Natural killer cell (primary cell): ENCODE measurements at regions not wholly inside any gene's neighbourhood (a gene's known extent, or its start where the extent isn't known, plus 50 kb on each side); places are given as distances from the start of the nearest gene placed in this dataset.

Source experiments
- ATAC-seq, 3 donors: fragments of 150-1000 bp in 2 of 3; fragments of 200-7000 bp in 1 of 3; cut with Tn5 transposase; 1 replicate in 1 of 3; 2 replicates in 2 of 3; pipeline ENCODE4 v1.10.0; 2021; ENCODE audit warnings: mild to moderate bottlenecking in 2 of 3, moderate library complexity in 2 of 3
- DNase-seq, 2 donors: peaks; one replicate each; pipeline versions ENCODE4 v3.0.0 to v3.0.0-alpha.2; 2013 to 2021; ENCODE audit warnings: mixed read lengths in 1 of 2
- H3K27ac ChIP-seq: one replicate; pipeline ENCODE4 v1.5.1; 2013; ENCODE audit warnings: mild to moderate bottlenecking, low read length
- H3K27me3 ChIP-seq: one replicate; pipeline ENCODE4 v1.6.1; 2013; ENCODE audit warnings: low read length; ENCODE audit not compliant: control insufficient read depth, insufficient read depth
- H3K36me3 ChIP-seq: one replicate; pipeline ENCODE4 v1.6.1; 2013; ENCODE audit warnings: low read length; ENCODE audit not compliant: control insufficient read depth, insufficient read depth
- H3K4me1 ChIP-seq: one replicate; pipeline ENCODE4 v1.6.1; 2013; ENCODE audit warnings: low read length; ENCODE audit not compliant: control insufficient read depth, insufficient read depth
- H3K4me3 ChIP-seq: one replicate; pipeline ENCODE4 v1.5.1; 2013; ENCODE audit warnings: low read length
- H3K9me3 ChIP-seq: one replicate; pipeline ENCODE4 v1.6.1; 2013; ENCODE audit warnings: low read length; ENCODE audit not compliant: control insufficient read depth, insufficient read depth
- H3K27ac Mint-ChIP-seq, 2 donors: one replicate each; pipeline ENCODE4 v1.8.0; 2022; ENCODE audit warnings: mild to moderate bottlenecking in 2 of 2, mixed read lengths in 2 of 2, moderate library complexity in 1 of 2
- H3K27me3 Mint-ChIP-seq, 2 donors: one replicate each; pipeline ENCODE4 v1.8.0; 2022; ENCODE audit warnings: low read depth in 2 of 2, mixed read lengths in 2 of 2
- H3K36me3 Mint-ChIP-seq: one replicate; pipeline ENCODE4 v1.8.0; 2022; ENCODE audit warnings: mixed read lengths
- H3K4me1 Mint-ChIP-seq, 2 donors: one replicate each; pipeline ENCODE4 v1.8.0; 2022; ENCODE audit warnings: mixed read lengths in 2 of 2
- H3K4me3 Mint-ChIP-seq: one replicate; pipeline ENCODE4 v1.8.0; 2022; ENCODE audit warnings: mild to moderate bottlenecking, moderate library complexity, mixed read lengths
- H3K9me3 Mint-ChIP-seq, 2 donors: one replicate each; pipeline ENCODE4 v1.8.0; 2022; ENCODE audit warnings: mixed read lengths in 2 of 2
- CTCF ChIP-seq: fragments of 200-600 bp; IDR thresholded peaks from one replicate; pipeline ENCODE4 v1.8.0; 2022; ENCODE audit warnings: antibody characterized with exemption
- WGBS: methylation state at CpG from one replicate; pipeline ENCODE4 v1.1.7; 2013; ENCODE audit warnings: missing lambda C conversion rate; ENCODE audit not compliant: insufficient coverage; 5-methylcytosine and 5-hydroxymethylcytosine counted together
- intact Hi-C: fragments of 100-400 bp; cut with micrococcal nuclease; formaldehyde crosslinking; loops from one replicate; pipeline ENCODE4 v1.14.2; 2022

DNA sequence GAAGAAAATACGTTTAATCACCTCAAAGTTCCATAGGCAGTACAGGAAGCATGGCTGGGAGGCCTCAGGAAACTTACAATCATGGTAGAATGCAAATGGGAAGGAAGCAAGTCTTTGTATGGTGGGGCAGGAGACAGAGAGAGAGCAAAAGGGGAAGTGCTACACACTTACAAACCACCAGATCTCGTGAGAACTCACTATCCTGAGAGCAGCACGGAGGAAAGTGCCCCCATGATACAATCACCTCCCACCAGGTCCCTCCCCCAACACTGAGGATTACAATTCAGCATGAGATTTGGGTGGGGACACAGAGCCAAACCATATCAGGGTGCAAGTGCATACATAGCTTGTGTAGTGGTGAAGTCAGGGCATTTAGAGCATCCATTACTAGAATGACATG, 92.3 kb upstream of the ANKRD10 start:
- no peak overlapping the region for H3K4me3 ChIP-seq
- Mint-ChIP-seq H3K4me3 (no peak overlapping the region), H3K9me3 (no peaks in the 10 kb centered on the region), H3K4me1 (no peaks in the 10 kb centered on the region), H3K27me3 (peaks cover 9 to 33% of the 10 kb centered on the region in 2 donors), H3K27ac (no peak overlapping the region), H3K36me3 (no peaks in the 10 kb centered on the region)
- H3K27me3 ChIP-seq: no peaks in the 10 kb centered on the region
- no peaks in the 10 kb centered on the region for H3K9me3 ChIP-seq
- no peak for ATAC-seq
- TF ChIP-seq CTCF: no peak
- no peak overlapping the region for H3K27ac ChIP-seq
- WGBS: 38% methylated on average over 2 of the region's 3 CpGs
- intact Hi-C loops: no loop called here
- H3K36me3 ChIP-seq: no peaks in the 10 kb centered on the region
- no peaks in the 10 kb centered on the region for H3K4me1 ChIP-seq
- no peak for DNase-seq

GRCh38 chr13:111006506-111007031, 91.7 kb upstream of the ANKRD10 start:
- H3K27ac Mint-ChIP-seq: no peak overlapping the region
- H3K4me1 Mint-ChIP-seq: no peaks in the 10 kb centered on the region
- no peak overlapping the region for H3K4me3 Mint-ChIP-seq
- no peaks in the 10 kb centered on the region for H3K36me3 Mint-ChIP-seq
- Histone ChIP-seq H3K4me3 (no peak overlapping the region), H3K9me3 (no peaks in the 10 kb centered on the region), H3K27me3 (no peaks in the 10 kb centered on the region), H3K36me3 (no peaks in the 10 kb centered on the region), H3K27ac (no peak overlapping the region), H3K4me1 (no peaks in the 10 kb centered on the region)
- intact Hi-C loops: no loop called here
- 94% methylated on average over 13 of the region's 13 CpGs for WGBS
- DNase-seq (no peak), ATAC-seq (no peak)
- TF ChIP-seq CTCF: no peak
- H3K27me3 Mint-ChIP-seq: peaks cover 9 to 27% of the 10 kb centered on the region in 2 donors
- no peaks in the 10 kb centered on the region for H3K9me3 Mint-ChIP-seq

- H3K4me3 Mint-ChIP-seq: no peak overlapping the region
- intact Hi-C loops: no loop called here
- WGBS: 89% methylated on average over 15 of the region's 16 CpGs
- H3K36me3 Mint-ChIP-seq: no peaks in the 10 kb centered on the region
- TF ChIP-seq CTCF: no peak
- Histone ChIP-seq H3K36me3 (no peaks in the 10 kb centered on the region), H3K27ac (no peak overlapping the region), H3K27me3 (no peaks in the 10 kb centered on the region), H3K4me1 (no peaks in the 10 kb centered on the region), H3K9me3 (no peaks in the 10 kb centered on the region), H3K4me3 (no peak overlapping the region)
- no peaks in the 10 kb centered on the region for H3K9me3 Mint-ChIP-seq
- no peak overlapping the region for H3K27ac Mint-ChIP-seq
- DNase-seq (no peak), ATAC-seq (no peak)
- H3K27me3 Mint-ChIP-seq: peaks cover 9 to 30% of the 10 kb centered on the region in 2 donors
- H3K4me1 Mint-ChIP-seq: no peaks in the 10 kb centered on the region
Observed at GRCh38 chr13:111005808-111006505, 91.1 kb upstream of the ANKRD10 start.

GRCh38 chr13:111005364-111005763, 90.5 kb upstream of the ANKRD10 start:
- TF ChIP-seq CTCF: no peak
- WGBS: 90% methylated on average over 6 of the region's 6 CpGs
- H3K4me3 Mint-ChIP-seq: no peak overlapping the region

More at GRCh38 chr13:111005364-111005763, 90.5 kb upstream of the ANKRD10 start:
- Histone ChIP-seq H3K27me3 (no peaks in the 10 kb centered on the region), H3K36me3 (no peaks in the 10 kb centered on the region), H3K27ac (no peak overlapping the region), H3K9me3 (no peaks in the 10 kb centered on the region), H3K4me3 (no peak overlapping the region), H3K4me1 (no peaks in the 10 kb centered on the region)
- intact Hi-C loops: no loop called here
- Mint-ChIP-seq H3K4me1 (no peaks in the 10 kb centered on the region), H3K36me3 (no peaks in the 10 kb centered on the region), H3K9me3 (no peaks in the 10 kb centered on the region), H3K27ac (no peak overlapping the region), H3K27me3 (peaks cover 13 to 36% of the 10 kb centered on the region in 2 donors)
- ATAC-seq: no peak
- no peak for DNase-seq
